SKM-1 treated with dmso at 0.1 percent for 144 hours (cell line): ENCODE measurements at regions not wholly inside any gene's neighbourhood (a gene's known extent, or its start where the extent isn't known, plus 50 kb on each side); places are given as distances from the start of the nearest gene placed in this dataset.

ENCODE experiments used
- DNase-seq: peaks from one replicate; lab custom pipeline; 2025; ENCODE audit not compliant: unreplicated experiment; lab: John Stamatoyannopoulos, UW

GRCh38 chr11:116643521-116643920 lies 129.3 kb downstream of the BUD13 start:
- DNase-seq, result no peak

DNA sequence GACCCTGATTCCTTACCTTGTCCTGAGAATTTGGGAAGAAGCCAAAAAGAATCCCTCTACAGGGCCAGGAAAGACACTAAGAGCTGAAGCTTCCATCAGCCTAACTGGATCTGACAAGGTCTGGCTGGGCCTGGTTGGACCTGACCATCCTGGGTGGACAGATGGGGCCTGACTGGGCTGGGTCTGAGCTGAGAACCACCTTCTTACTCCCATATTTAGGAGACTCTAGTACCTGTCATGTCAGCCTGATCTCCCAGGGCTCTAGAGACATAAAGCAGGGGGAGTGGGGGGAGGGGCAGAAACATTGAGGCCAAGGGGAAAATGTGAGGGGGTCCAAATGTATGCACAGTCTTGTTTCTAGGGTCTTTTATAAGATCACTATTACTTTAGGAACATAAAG lies 129.9 kb downstream of the BUD13 start:
- DNase-seq, result no peak

- no peak for DNase-seq
These were observed 130.3 kb downstream of the BUD13 start for GRCh38 chr11:116642481-116642880.

- DNase-seq, result no peak
These were observed 131.2 kb downstream of the BUD13 start for GRCh38 chr11:116641561-116642045.

GRCh38 chr11:116640641-116641402 lies 132.0 kb downstream of the BUD13 start:
- DNase-seq, result no peak

DNA sequence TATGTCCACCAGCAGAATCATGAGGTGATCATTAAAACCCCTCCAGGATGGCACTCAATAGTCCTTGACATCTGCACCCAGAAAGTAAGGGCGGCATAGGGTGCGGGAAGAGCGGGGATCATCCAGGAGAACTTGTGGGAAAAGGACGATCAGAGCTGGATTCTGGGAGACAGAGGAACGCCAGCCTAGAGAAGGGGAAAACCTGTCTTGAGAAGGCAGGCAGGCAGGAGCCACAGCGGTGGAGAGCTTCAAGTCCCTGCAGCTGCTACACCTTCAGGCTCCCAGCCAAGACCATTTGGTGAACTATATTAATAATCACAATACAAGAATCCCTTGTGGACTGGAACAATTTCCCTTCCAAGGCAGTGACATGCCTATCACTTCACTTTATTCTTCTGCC lies 134.3 kb downstream of the BUD13 start:
- no peak for DNase-seq

- DNase-seq, result no peak
These were observed 135.0 kb downstream of the BUD13 start for GRCh38 chr11:116637766-116638165.

DNA sequence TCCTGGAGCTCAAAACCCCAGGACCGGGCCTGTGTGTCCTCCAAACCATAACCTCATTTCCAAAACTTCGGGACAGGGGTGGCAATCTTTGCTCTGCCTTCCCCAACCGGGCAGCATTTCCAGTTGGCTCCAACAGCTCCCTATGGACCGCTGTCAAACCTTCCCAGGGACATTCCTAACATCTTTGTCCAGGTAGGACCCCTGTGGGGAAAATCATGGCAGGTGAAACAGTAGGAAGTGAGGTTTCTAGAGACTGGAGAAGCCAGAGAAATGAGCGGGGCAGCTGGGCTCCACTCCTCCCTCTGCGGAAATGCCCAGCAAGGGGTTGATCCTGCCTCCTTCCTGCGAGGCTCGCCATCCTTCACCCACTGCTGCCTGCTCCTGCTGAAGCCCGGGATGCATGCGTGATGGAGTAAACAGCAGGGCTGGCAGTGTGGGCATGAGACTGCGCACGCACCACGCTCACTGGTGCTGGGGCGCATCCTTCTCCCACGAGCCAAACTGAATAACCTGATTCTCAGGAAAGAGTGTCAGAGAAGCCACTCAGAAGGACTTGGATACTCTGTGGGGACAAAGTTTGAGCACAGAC lies 136.4 kb downstream of the BUD13 start:
- no peak for DNase-seq

GRCh38 chr11:116631201-116631600 lies 141.6 kb downstream of the BUD13 start:
- no peak for DNase-seq

GRCh38 chr11:116618461-116618860 lies 154.3 kb downstream of the BUD13 start:
- no peak for DNase-seq

GRCh38 chr11:116615211-116615865 lies 157.4 kb downstream of the BUD13 start:
- no peak for DNase-seq

DNA sequence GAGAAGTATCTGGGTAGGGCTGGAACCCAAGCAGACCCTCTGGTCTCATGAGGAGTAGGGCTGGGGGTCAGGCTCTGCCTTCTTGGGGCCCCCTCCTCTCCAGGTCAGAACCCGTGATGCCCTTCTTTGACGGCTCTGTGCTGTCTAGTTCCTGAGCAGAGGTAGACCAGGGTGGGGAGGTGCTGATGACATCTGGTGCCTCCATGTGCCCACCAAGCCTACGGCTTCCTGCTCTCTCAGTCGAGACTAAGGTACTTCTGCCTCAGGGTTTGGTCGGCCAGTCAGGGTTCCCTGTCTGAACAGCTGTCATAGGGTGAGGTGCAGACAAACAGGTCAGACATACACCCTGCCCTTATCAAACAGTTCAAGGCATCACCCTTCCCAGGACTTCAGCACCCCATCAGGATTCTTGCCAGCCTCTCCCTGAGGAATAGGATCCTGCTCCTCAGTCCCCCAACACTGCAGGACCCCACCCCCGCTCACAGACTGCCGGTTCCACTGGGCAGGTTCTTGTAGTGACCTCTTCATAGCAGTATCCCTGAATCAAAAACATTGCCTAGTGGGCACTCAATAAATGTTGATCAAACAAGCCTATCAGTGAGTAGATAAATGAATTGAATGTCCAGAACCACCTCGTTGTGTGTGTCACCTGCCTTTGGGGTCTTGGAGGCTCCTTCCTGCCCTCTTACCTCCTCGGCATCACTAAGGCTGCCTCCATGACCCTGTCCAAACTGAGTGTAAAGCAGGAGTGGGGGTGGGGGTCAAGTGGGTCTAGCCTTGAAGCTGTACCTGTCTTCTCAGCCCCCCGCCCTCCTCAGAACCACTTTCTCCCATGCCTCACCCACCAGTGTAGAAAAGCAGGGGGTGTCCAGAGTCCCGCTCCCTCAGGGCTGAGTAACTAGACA lies 158.2 kb downstream of the BUD13 start:
- no peak for DNase-seq

DNA sequence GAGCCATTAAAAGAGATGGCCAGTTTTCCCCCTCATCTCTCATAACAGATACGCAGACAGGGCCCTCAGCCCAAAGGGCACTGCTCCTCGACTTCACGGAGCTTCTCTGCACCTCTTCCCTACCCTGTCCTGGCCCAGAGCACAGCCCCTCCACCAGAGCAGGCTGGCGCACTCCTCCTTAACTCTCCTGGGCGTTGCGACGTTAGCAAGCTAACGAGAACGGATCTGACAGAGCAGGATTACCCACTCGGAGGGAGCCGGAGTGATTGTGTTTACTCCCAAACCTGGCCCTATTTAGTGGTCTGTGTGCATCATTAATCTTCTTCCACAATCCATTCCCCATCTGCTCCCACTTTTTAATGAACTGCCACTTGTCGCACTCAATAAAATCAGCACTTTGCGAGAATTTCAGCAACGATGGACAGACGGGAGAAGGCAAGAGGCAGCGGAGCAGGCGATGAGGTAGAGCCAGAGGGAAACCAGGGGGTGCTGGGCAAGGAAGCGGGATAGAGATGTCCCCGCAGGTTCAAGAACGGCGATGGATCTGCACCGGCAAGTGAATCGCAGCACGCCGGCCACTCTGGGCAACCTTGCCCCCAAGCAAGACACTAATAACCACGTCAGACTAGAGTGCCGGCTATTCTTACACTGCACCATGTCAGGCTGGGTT lies 159.4 kb downstream of the BUD13 start:
- DNase-seq, result no peak

DNA sequence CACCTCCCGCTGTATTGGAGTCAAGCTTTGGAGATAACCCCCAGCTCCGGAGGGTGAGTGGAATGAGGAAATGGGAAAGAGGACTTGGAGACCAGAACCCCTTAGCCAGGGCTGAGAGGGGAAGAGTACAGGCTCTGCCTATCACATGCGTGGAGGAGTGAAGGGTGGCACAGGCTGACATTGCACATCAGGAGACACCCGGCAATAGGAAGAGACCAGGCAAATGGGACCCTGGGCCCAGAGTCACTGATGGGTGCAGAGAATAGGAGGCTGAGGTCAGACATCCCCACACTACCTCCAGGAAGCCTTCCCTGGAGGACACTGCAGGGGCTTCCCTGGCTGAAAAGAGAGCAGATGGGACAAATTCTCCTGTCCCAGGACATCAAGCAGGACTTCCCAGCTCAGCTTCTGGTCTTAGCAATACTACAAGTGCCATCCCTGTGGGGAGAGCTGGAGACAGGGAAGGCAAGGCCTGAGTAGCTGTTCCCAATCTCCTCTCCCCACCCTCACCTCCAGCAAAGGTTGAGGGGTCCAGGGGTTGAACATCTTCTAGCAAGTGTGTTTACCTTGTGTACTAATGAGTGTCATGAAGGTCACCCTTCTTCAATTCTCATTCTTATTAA lies 160.7 kb downstream of the BUD13 start:
- no peak for DNase-seq

- no peak for DNase-seq
These were observed 162.6 kb downstream of the BUD13 start for GRCh38 chr11:116610190-116610589.

- no peak for DNase-seq
These were observed 165.8 kb downstream of the BUD13 start for GRCh38 chr11:116607027-116607426.

GRCh38 chr11:116605543-116606459 lies 167.0 kb downstream of the BUD13 start:
- no peak for DNase-seq

DNA sequence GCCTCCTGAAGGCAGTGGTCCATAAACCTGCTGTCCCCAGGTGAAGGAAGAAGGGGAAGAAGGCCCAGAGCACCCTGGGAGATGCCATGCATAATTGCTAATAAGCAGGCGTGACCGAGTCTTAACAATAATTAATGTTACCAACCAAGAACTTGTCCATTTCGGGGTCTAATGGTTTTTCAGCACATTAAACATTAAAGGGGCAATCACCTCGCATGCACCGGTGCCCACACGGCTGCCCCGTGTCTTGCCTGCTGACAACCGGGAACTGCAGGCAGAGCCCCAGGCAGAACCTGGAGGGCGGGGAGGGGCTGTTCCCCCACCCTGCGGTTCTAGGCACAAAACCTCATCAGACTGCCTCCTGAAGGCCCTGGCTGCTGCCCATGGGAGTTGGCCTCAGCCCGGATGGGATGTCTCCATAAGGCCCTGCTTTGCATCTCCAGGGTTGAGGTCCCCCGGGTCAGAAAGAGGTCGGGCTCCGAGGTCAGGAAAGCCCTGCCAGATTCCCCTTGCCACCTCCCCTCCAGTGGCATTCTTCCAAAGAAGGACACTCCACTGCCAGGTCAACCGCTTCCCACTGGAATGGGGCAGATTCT lies 169.0 kb downstream of the BUD13 start:
- DNase-seq, result no peak

- DNase-seq, result no peak
These were observed 170.2 kb downstream of the BUD13 start for GRCh38 chr11:116602637-116602942.
